Nephron (organoid): ENCODE measurements at regions not wholly inside any gene's neighbourhood (a gene's known extent, or its start where the extent isn't known, plus 50 kb on each side); places are given as distances from the start of the nearest gene placed in this dataset.
A peak's percentile ranks its signal among the peaks of the same experiment; 100 is the strongest.

Experiments
- H3K27ac Mint-ChIP-seq, 3 experiments: 2 replicates each; pipeline ENCODE4 v1.8.0; 2020; ENCODE audit warnings: mixed read lengths in 3 of 3, mild to moderate bottlenecking in 2 of 3, moderate library complexity in 1 of 3
- H3K27me3 Mint-ChIP-seq: 2 replicates; pipeline ENCODE4 v1.8.0; 2021; ENCODE audit warnings: low read depth, mild to moderate bottlenecking, moderate library complexity, mixed read lengths
- H3K36me3 Mint-ChIP-seq: 2 replicates; pipeline ENCODE4 v1.8.0; 2020; ENCODE audit warnings: low read depth, mixed read lengths
- H3K4me1 Mint-ChIP-seq: 2 replicates; pipeline ENCODE4 v1.8.0; 2020; ENCODE audit warnings: mixed read lengths
- H3K4me3 Mint-ChIP-seq, 3 experiments: 2 replicates each; pipeline ENCODE4 v1.8.0; 2020; ENCODE audit warnings: mild to moderate bottlenecking in 3 of 3, mixed read lengths in 3 of 3, moderate library complexity in 2 of 3
- H3K9me3 Mint-ChIP-seq: 2 replicates; pipeline ENCODE4 v1.8.0; 2020; ENCODE audit warnings: mixed read lengths
- TF ChIP-seq, protein P1 (sequence below), 3 experiments: fragments of 200-600 bp; sonication (generic); IDR thresholded peaks; one replicate each; pipeline ENCODE4 v1.5.0; 2021; ENCODE audit warnings: antibody characterized with exemption in 3 of 3; ENCODE audit not compliant: unreplicated experiment in 3 of 3

- Mint-ChIP-seq H3K27ac (no peak overlapping the region), H3K4me1 (no peaks in the 10 kb centered on the region), H3K36me3 (no peaks in the 10 kb centered on the region), H3K9me3 (no peaks in the 10 kb centered on the region), H3K4me3 (no peak overlapping the region), H3K27me3 (peaks cover 4% of the 10 kb centered on the region)
- TF ChIP-seq, protein P1, sequence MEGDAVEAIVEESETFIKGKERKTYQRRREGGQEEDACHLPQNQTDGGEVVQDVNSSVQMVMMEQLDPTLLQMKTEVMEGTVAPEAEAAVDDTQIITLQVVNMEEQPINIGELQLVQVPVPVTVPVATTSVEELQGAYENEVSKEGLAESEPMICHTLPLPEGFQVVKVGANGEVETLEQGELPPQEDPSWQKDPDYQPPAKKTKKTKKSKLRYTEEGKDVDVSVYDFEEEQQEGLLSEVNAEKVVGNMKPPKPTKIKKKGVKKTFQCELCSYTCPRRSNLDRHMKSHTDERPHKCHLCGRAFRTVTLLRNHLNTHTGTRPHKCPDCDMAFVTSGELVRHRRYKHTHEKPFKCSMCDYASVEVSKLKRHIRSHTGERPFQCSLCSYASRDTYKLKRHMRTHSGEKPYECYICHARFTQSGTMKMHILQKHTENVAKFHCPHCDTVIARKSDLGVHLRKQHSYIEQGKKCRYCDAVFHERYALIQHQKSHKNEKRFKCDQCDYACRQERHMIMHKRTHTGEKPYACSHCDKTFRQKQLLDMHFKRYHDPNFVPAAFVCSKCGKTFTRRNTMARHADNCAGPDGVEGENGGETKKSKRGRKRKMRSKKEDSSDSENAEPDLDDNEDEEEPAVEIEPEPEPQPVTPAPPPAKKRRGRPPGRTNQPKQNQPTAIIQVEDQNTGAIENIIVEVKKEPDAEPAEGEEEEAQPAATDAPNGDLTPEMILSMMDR (IDR thresholded peaks at IDR 0.05; ENCODE audit: unreplicated experiment in 3 of 3): no peak
Observed at GRCh38 chr1:64363111-64363510, 106.8 kb upstream of the CACHD1 start.

DNA sequence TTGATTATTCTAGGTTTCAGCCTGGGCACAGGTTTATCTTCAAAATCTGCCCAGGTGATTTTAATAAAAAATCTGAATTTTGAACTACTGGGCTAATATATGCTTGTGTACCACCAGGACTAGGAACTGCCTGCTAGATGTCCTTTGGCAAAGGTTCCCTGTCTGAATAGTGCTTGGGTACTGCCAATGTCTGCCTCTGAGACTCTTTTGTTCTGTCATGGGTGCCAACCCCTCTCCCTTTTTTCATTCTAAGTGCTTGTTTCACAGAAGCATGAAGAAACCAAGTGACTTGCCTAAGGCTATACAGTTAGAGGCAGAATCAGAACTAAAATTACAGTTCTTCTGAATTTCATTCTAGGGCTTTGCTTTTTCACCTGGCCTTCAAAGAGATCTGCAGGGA is 106.3 kb upstream of the CACHD1 start:
- H3K9me3 Mint-ChIP-seq: no peaks in the 10 kb centered on the region
- no peaks in the 10 kb centered on the region for H3K4me1 Mint-ChIP-seq
- H3K4me3 Mint-ChIP-seq: no peak overlapping the region
- no peaks in the 10 kb centered on the region for H3K36me3 Mint-ChIP-seq
- peaks cover 4% of the 10 kb centered on the region for H3K27me3 Mint-ChIP-seq
- no peak overlapping the region for H3K27ac Mint-ChIP-seq
- TF ChIP-seq, protein P1 (IDR thresholded peaks at IDR 0.05; ENCODE audit: unreplicated experiment in 3 of 3): no peak

GRCh38 chr1:64366821-64367220 is 103.1 kb upstream of the CACHD1 start:
- no peak overlapping the region for H3K27ac Mint-ChIP-seq
- no peak overlapping the region for H3K4me3 Mint-ChIP-seq
- TF ChIP-seq, protein P1 (IDR thresholded peaks at IDR 0.05; ENCODE audit: unreplicated experiment in 3 of 3): no peak
- peaks cover 3% of the 10 kb centered on the region for H3K9me3 Mint-ChIP-seq
- no peaks in the 10 kb centered on the region for H3K36me3 Mint-ChIP-seq
- H3K4me1 Mint-ChIP-seq: no peaks in the 10 kb centered on the region
- peaks cover 4% of the 10 kb centered on the region for H3K27me3 Mint-ChIP-seq

GRCh38 chr1:64368344-64368743 is 101.6 kb upstream of the CACHD1 start:
- no peaks in the 10 kb centered on the region for H3K36me3 Mint-ChIP-seq
- no peak overlapping the region for H3K27ac Mint-ChIP-seq
- peaks cover 3% of the 10 kb centered on the region for H3K9me3 Mint-ChIP-seq
- H3K27me3 Mint-ChIP-seq: peaks cover 4% of the 10 kb centered on the region
- no peaks in the 10 kb centered on the region for H3K4me1 Mint-ChIP-seq
- H3K4me3 Mint-ChIP-seq: no peak overlapping the region
- TF ChIP-seq, protein P1 (IDR thresholded peaks at IDR 0.05; ENCODE audit: unreplicated experiment in 3 of 3): no peak

GRCh38 chr1:64378826-64379225 is 91.1 kb upstream of the CACHD1 start:
- no peak overlapping the region for H3K4me3 Mint-ChIP-seq
- no peaks in the 10 kb centered on the region for H3K27me3 Mint-ChIP-seq
- TF ChIP-seq, protein P1 (IDR thresholded peaks at IDR 0.05; ENCODE audit: unreplicated experiment in 3 of 3): no peak
- H3K9me3 Mint-ChIP-seq: peaks cover 12% of the 10 kb centered on the region
- no peak overlapping the region for H3K27ac Mint-ChIP-seq
- H3K36me3 Mint-ChIP-seq: peaks cover 2% of the 10 kb centered on the region
- no peaks in the 10 kb centered on the region for H3K4me1 Mint-ChIP-seq

DNA sequence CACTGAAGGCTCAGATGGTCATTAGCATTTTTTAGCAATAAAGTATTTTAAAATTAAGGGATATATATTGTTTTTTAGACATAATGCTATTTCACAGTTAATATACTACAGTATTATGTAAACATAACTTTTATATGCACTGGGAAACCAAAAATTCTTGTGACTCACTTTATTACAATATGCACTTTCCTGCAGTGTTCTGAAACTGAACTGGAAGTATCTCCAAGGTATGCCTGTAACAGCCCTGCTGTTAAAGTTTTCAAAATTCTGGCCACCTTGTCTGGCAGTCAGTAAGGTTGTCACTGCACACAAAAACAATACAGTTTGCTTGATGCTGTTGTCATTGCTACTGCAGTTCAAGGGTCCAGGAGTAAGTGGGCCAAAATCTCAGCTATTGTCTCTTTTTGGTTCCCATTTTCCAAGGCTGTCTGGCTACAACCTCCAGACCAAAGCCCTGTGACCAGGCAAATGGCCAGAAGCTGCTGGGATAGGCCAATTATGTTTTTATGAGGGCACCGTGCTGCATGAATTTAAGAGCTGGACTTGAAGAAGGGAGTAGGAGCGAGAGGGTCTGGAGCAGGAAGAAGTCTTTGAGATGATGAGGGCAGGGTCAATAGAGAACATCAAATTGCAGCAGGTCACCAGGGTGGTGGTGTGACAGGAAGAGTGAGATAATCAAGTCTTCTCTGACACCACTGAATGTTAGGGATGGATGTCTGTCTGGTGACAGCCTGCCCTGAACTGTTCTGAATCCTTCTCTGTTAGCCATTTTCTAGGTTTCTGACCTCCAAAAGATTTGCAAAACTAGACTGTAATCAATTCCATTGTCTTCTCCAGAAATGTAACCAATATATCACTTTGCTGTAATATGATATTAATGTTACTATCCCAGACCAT is 82.3 kb upstream of the CACHD1 start:
- Mint-ChIP-seq H3K27ac (peak overlapping the region; percentile 10 to 57 (median 32)), H3K36me3 (peaks cover 11% of the 10 kb centered on the region), H3K9me3 (peaks cover 23% of the 10 kb centered on the region), H3K4me1 (peaks cover 13% of the 10 kb centered on the region), H3K4me3 (no peak overlapping the region), H3K27me3 (no peaks in the 10 kb centered on the region)
- TF ChIP-seq, protein P1 (IDR thresholded peaks at IDR 0.05; ENCODE audit: unreplicated experiment in 3 of 3): no peak
